ENCODE measurements at regions not wholly inside any gene's neighbourhood (a gene's known extent, or its start where the extent isn't known, plus 50 kb on each side); places are given as distances from the start of the nearest gene placed in this dataset.

DNA sequence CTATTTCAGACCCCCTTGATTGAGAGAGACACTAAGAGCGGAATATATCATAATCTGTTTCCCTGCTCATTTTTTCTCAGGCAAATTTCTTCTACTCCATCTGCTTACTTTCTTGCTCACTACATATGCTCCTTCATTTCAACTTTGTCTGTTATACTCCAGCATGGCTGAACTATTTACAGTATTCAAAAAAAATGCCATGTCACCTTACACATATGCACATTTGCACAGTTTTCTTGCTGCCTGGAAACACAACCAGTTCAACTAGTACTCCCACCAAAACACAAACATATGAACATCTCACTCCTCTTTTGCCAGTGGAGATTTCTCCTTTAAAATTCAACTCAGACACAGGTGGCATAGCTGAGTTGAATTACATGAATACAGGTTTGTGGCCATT lies 1142.1 kb upstream of the CADM2 start:
- TF ChIP-seq, protein P1, sequence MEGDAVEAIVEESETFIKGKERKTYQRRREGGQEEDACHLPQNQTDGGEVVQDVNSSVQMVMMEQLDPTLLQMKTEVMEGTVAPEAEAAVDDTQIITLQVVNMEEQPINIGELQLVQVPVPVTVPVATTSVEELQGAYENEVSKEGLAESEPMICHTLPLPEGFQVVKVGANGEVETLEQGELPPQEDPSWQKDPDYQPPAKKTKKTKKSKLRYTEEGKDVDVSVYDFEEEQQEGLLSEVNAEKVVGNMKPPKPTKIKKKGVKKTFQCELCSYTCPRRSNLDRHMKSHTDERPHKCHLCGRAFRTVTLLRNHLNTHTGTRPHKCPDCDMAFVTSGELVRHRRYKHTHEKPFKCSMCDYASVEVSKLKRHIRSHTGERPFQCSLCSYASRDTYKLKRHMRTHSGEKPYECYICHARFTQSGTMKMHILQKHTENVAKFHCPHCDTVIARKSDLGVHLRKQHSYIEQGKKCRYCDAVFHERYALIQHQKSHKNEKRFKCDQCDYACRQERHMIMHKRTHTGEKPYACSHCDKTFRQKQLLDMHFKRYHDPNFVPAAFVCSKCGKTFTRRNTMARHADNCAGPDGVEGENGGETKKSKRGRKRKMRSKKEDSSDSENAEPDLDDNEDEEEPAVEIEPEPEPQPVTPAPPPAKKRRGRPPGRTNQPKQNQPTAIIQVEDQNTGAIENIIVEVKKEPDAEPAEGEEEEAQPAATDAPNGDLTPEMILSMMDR (IDR thresholded peaks at IDR 0.05; ENCODE audit: control insufficient read depth, extremely low read depth, insufficient read depth): no peak
- no peak overlapping the region for H3K4me3 ChIP-seq (ENCODE audit: low read depth, low read length)
- DNase-seq (ENCODE audit: low read depth): no peak

DNA sequence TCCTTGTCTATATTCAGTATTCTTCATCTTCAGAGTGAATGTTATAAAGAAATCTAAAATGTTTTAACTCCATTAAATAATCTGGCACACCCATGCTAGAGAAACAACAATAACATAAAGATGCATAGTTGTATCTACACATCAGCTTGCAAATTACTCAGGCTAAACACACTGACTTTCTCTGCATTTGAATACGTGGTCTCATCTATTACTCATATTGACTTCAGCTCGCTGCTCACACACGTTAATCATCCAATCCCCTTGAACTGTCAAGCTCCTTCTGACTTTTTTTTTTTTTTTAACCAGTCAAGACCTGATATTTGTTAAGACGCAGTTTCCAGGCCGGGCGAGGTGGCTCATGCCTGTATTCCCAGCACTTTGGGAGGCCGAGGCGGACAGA lies 1137.3 kb upstream of the CADM2 start:
- H3K4me3 ChIP-seq (ENCODE audit: low read depth, low read length): no peak overlapping the region
- no peak for DNase-seq (ENCODE audit: low read depth)
- TF ChIP-seq, protein P1 (IDR thresholded peaks at IDR 0.05; ENCODE audit: control insufficient read depth, extremely low read depth, insufficient read depth): no peak

DNA sequence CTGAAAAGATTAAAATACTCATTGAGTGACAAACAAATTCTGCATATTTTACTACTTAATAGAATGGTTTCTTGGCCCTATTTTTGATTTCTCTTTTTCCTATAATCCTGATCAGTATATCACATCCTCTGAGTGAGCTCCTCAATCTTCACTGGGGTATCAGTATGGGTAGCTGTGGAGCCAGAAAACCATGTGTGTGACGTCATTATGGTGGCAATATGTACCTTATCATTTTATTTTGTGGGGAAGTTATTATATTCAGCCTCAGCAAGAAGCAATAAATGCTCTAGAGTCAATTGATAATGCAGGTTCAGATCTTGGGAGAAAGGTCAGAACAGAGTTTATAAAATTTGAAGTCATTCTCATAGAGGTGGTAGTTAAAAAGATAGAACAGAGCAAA lies 1135.7 kb upstream of the CADM2 start:
- TF ChIP-seq, protein P1 (IDR thresholded peaks at IDR 0.05; ENCODE audit: control insufficient read depth, extremely low read depth, insufficient read depth): no peak
- no peak for DNase-seq (ENCODE audit: low read depth)
- no peak overlapping the region for H3K4me3 ChIP-seq (ENCODE audit: low read depth, low read length)

DNA sequence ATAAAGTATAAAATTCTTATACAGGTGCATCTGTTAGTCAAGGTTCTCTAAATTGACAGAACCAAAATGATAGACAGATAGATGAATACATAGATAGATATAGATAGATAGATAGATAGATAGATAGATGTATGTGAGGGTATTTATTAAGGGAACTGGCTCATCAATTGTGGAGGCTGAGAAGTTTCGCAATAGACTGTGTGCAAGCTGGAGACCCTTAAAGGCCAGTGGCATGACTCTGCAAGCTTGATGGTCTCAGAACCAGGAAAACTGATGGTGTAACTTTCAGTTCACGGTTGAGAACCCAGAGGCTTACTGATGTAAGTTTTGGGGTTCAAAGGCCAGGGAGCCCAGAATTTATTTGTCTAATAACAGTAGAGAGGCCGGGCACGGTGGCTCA lies 1123.7 kb upstream of the CADM2 start:
- no peak for DNase-seq (ENCODE audit: low read depth)
- no peak overlapping the region for H3K4me3 ChIP-seq (ENCODE audit: low read depth, low read length)
- TF ChIP-seq, protein P1 (IDR thresholded peaks at IDR 0.05; ENCODE audit: control insufficient read depth, extremely low read depth, insufficient read depth): no peak

DNA sequence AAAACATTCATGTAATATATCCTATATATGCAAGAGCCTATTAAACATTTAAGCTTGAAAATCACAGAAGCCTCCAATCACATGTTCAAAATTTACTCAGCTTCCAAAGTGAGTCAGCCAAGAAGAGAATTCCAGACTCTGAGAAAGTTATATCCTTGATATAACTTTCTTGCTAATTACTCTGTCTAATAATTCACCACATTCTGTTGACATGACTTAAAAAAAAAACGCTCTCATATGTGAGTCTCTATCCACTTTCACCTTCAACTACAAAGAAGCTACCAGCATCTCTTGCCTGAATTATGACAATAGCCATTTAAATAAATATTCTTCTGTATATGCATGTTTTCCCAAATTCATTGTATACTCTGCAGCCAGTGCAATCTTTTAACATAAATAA lies 1116.3 kb upstream of the CADM2 start:
- TF ChIP-seq, protein P1 (IDR thresholded peaks at IDR 0.05; ENCODE audit: control insufficient read depth, extremely low read depth, insufficient read depth): no peak
- no peak overlapping the region for H3K4me3 ChIP-seq (ENCODE audit: low read depth, low read length)
- no peak for DNase-seq (ENCODE audit: low read depth)

DNA sequence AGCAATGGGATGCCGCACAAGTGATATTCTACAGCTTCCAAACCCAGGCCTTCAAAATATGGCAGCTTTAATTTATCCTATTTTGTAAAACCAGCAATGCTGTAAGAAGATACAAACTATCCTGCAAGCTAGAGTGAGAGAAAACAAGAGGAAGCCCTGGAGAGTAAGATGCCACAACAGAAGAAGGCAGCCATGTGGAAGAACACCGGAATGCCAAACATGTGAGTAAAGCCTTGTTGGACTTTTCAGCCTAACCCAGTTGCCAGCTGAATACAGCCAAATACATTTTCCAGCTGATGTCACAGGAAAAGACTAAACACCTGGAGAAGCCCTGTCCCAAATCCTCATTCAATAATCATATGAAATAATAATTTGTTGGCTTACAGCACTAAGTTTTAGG lies 1115.1 kb upstream of the CADM2 start:
- no peak for DNase-seq (ENCODE audit: low read depth)
- TF ChIP-seq, protein P1 (IDR thresholded peaks at IDR 0.05; ENCODE audit: control insufficient read depth, extremely low read depth, insufficient read depth): no peak
- no peak overlapping the region for H3K4me3 ChIP-seq (ENCODE audit: low read depth, low read length)

DNA sequence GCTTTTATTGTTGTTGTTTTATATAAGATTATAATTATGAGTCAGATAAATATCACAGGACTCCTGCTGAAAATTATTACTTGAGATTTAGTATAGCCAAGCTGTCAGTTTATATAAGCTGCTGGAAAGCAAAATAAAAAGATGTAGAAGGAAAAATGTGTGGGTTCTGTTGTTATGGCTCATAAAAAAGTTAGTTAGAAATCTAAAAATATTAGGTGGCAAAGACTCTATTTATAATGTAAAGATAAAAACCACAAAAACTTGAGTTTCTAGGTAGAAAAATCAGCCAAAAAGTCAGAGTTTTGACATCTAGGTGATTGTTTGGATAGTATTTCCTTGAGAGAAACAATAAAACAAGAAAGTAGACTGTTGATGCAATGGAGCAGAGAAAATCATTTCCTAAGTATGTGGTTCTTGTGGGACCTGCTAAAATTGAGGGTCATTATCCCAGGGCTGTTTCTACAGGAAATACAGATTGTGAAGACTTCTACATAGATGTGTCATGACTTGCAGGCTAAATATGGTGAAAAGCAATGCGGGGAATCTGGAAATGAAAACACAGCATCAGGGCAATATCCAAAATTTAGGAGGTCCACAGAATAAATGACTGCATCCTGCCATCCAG lies 1109.6 kb upstream of the CADM2 start:
- no peak for DNase-seq (ENCODE audit: low read depth)
- H3K4me3 ChIP-seq (ENCODE audit: low read depth, low read length): no peak overlapping the region
- TF ChIP-seq, protein P1 (IDR thresholded peaks at IDR 0.05; ENCODE audit: control insufficient read depth, extremely low read depth, insufficient read depth): no peak
